Cardiac septum (tissue), 1 donor: ENCODE measurements at regions not wholly inside any gene's neighbourhood (a gene's known extent, or its start where the extent isn't known, plus 50 kb on each side); places are given as distances from the start of the nearest gene placed in this dataset.
"Not testable (repeated sequence)": the region's sequence is repeated elsewhere in the genome, so short reads cannot be mapped to it uniquely, and the experiment has no call there.

Experiments
- DNase-seq: peaks from one replicate; pipeline ENCODE4 v3.0.0-alpha.2; 2020; ENCODE audit warnings: low spot score
- intact Hi-C: fragments of 100-400 bp; cut with DNase I; formaldehyde crosslinking; loops from one replicate; pipeline ENCODE4 v1.14.0; 2022
- donor health status: DM: no; HTN: no; CAD: no.

- DNase-seq = no peak
- intact Hi-C loops = no loop called here
Observed at GRCh38 chr3:6396631-6397030, 464.3 kb upstream of the GRM7 start.

- intact Hi-C loops = not testable (repeated sequence)
Observed at GRCh38 chr3:6402666-6403065, 458.2 kb upstream of the GRM7 start.

GRCh38 chr3:6406923-6407322, 454.0 kb upstream of the GRM7 start:
- DNase-seq, intact Hi-C loops: not testable (repeated sequence)

More at GRCh38 chr3:6402666-6403065, 458.2 kb upstream of the GRM7 start:
- not testable (repeated sequence) for DNase-seq

- intact Hi-C loops = no loop called here
- DNase-seq = no peak
Observed at GRCh38 chr3:6416049-6416661, 444.8 kb upstream of the GRM7 start.

- intact Hi-C loops = no loop called here
- DNase-seq = no peak
Observed at GRCh38 chr3:6417174-6417573, 443.7 kb upstream of the GRM7 start.

GRCh38 chr3:6418485-6418884, 442.4 kb upstream of the GRM7 start:
- DNase-seq = no peak
- intact Hi-C loops = no loop called here

GRCh38 chr3:6421666-6422445, 439.1 kb upstream of the GRM7 start:
- intact Hi-C loops = no loop called here
- DNase-seq = no peak

GRCh38 chr3:6425289-6425820, 435.6 kb upstream of the GRM7 start:
- intact Hi-C loops = no loop called here
- no peak for DNase-seq

GRCh38 chr3:6428276-6428675, 432.6 kb upstream of the GRM7 start:
- DNase-seq, intact Hi-C loops: not testable (repeated sequence)

- intact Hi-C loops = no loop called here
Observed at GRCh38 chr3:6435951-6436350, 425.0 kb upstream of the GRM7 start.

GRCh38 chr3:6437631-6438030, 423.3 kb upstream of the GRM7 start:
- no peak for DNase-seq
- intact Hi-C loops = no loop called here

More at GRCh38 chr3:6435951-6436350, 425.0 kb upstream of the GRM7 start:
- no peak for DNase-seq

- no peak for DNase-seq
- intact Hi-C loops = no loop called here
Observed at GRCh38 chr3:6438031-6438430, 422.9 kb upstream of the GRM7 start.

- intact Hi-C loops = no loop called here
- no peak for DNase-seq
Observed at GRCh38 chr3:6439226-6439625, 421.7 kb upstream of the GRM7 start.

GRCh38 chr3:6439824-6440223, 421.1 kb upstream of the GRM7 start:
- intact Hi-C loops = no loop called here
- DNase-seq = no peak

- no peak for DNase-seq
- intact Hi-C loops = no loop called here
Observed at GRCh38 chr3:6444888-6445658, 415.8 kb upstream of the GRM7 start.

- DNase-seq = no peak
Observed at GRCh38 chr3:6447166-6447801, 413.6 kb upstream of the GRM7 start.

GRCh38 chr3:6448011-6448410, 412.9 kb upstream of the GRM7 start:
- intact Hi-C loops = no loop called here
- no peak for DNase-seq

More at GRCh38 chr3:6447166-6447801, 413.6 kb upstream of the GRM7 start:
- intact Hi-C loops = no loop called here

GRCh38 chr3:6449099-6449498, 411.8 kb upstream of the GRM7 start:
- intact Hi-C loops = no loop called here
- DNase-seq = no peak

- intact Hi-C loops = no loop called here
- DNase-seq = no peak
Observed at GRCh38 chr3:6452974-6453373, 407.9 kb upstream of the GRM7 start.

- no peak for DNase-seq
- intact Hi-C loops = no loop called here
Observed at GRCh38 chr3:6455031-6455430, 405.9 kb upstream of the GRM7 start.
